ENCODE measurements at regions not wholly inside any gene's neighbourhood (a gene's known extent, or its start where the extent isn't known, plus 50 kb on each side); places are given as distances from the start of the nearest gene placed in this dataset.

- TF ChIP-seq EZH2phosphoT487 (IDR thresholded peaks at IDR 0.05) (no peak), EZH2 (IDR thresholded peaks at IDR 0.05) (no peak)
- TF ChIP-seq, protein P1, sequence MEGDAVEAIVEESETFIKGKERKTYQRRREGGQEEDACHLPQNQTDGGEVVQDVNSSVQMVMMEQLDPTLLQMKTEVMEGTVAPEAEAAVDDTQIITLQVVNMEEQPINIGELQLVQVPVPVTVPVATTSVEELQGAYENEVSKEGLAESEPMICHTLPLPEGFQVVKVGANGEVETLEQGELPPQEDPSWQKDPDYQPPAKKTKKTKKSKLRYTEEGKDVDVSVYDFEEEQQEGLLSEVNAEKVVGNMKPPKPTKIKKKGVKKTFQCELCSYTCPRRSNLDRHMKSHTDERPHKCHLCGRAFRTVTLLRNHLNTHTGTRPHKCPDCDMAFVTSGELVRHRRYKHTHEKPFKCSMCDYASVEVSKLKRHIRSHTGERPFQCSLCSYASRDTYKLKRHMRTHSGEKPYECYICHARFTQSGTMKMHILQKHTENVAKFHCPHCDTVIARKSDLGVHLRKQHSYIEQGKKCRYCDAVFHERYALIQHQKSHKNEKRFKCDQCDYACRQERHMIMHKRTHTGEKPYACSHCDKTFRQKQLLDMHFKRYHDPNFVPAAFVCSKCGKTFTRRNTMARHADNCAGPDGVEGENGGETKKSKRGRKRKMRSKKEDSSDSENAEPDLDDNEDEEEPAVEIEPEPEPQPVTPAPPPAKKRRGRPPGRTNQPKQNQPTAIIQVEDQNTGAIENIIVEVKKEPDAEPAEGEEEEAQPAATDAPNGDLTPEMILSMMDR (IDR thresholded peaks at IDR 0.05) = no peak
Measured at GRCh38 chr2:6524691-6525474, 340.8 kb downstream of the CMPK2 start.

Data from neural progenitor cell (in vitro differentiated cells).